VCaP (cell line): ENCODE measurements at regions not wholly inside any gene's neighbourhood (a gene's known extent, or its start where the extent isn't known, plus 50 kb on each side); places are given as distances from the start of the nearest gene placed in this dataset.
"Not testable (repeated sequence)": the region's sequence is repeated elsewhere in the genome, so short reads cannot be mapped to it uniquely, and the experiment has no call there.

ENCODE experiments used
- H3K27ac ChIP-seq: fragments of 450-650 bp; 2 replicates; pipeline ENCODE4 v1.5.1; 2017
- TF ChIP-seq, protein P1 (sequence below): fragments of 450-650 bp; conservative IDR thresholded peaks from 2 replicates; pipeline ENCODE4 v1.5.1; 2017; ENCODE audit warnings: mild to moderate bottlenecking, moderate library complexity

DNA sequence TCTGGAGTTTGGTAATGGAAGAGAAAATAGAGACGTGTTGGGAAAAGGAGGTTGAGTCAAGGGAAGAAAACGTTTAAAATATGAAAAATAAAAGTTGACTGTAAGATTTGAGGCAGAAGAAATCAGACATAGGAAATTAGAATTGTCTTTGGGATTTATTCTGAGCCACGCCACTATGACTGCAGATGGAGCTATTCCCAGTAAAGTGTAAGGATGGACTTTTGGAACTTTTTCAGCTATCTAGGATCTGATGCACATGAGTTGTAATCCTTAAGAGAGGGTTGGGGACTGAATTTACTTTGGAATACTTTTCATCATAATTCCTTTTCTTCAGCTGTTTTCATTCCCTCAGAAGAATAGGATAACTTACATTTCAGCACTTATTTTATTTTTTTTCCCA is 336.7 kb downstream of the FAM170A start:
- H3K27ac ChIP-seq, result no peak overlapping the region
- TF ChIP-seq, protein P1, sequence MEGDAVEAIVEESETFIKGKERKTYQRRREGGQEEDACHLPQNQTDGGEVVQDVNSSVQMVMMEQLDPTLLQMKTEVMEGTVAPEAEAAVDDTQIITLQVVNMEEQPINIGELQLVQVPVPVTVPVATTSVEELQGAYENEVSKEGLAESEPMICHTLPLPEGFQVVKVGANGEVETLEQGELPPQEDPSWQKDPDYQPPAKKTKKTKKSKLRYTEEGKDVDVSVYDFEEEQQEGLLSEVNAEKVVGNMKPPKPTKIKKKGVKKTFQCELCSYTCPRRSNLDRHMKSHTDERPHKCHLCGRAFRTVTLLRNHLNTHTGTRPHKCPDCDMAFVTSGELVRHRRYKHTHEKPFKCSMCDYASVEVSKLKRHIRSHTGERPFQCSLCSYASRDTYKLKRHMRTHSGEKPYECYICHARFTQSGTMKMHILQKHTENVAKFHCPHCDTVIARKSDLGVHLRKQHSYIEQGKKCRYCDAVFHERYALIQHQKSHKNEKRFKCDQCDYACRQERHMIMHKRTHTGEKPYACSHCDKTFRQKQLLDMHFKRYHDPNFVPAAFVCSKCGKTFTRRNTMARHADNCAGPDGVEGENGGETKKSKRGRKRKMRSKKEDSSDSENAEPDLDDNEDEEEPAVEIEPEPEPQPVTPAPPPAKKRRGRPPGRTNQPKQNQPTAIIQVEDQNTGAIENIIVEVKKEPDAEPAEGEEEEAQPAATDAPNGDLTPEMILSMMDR, result no peak; the same call in 1 of the 2 replicates

DNA sequence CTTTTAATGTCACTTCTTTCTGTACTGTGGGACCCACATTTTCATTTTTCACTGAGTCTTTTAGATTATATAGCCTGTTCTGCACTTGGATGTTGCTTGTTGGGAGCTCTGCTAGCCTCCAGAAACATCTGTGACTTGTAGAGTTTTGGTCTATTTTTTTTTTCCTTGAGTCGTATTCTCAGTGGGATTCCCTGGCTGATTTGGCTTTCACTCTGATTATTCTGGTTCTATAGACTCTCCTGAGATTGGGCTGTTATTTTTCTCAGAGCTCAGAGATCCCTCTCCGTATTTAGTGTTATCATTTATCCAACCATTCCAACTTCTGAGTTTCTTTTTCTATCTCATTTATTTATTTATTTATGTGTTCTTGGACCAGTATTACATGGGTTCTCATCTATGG is 339.3 kb downstream of the FAM170A start:
- TF ChIP-seq, protein P1, result no peak
- no peak overlapping the region for H3K27ac ChIP-seq

DNA sequence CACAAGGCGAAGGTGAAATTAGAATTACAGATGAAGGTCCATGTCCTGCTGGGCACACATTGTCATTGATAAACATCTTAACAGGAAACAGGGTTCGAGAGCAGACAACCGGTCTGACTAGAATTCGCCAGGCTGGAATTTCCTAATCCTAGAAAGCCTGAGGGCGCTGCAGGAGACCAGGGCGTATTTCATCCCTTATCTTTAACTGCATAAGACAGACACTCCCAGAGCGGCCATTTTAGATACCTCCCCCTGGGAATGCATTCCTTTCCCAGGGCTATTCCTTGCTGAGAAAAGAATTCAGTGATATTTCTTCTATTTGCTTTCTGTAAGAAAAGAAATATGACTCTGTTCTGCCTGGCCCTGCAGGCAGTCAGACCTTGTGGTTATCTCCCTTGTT is 357.7 kb downstream of the FAM170A start:
- not testable (repeated sequence) for H3K27ac ChIP-seq

DNA sequence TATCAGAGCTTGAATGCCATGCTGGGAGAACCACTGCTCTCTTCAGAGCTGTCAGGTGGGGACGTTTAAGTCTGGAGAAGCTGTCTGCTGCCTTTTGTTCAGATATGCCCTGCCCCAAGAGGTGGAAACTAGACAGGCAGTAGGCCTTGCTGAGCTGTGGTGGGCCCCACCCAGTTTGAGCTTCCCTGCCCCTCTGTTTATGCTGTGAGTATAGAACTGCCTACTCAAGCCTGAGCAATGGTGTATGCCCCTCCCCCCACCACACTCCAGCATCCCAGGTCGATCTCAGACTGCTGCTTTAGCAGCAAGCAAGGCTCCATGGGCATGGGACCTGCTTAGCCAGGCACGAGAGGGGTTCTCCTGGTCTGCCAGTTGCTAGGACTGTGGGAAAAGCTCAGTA is 362.3 kb downstream of the FAM170A start:
- TF ChIP-seq, protein P1, result no peak
- no peak overlapping the region for H3K27ac ChIP-seq

DNA sequence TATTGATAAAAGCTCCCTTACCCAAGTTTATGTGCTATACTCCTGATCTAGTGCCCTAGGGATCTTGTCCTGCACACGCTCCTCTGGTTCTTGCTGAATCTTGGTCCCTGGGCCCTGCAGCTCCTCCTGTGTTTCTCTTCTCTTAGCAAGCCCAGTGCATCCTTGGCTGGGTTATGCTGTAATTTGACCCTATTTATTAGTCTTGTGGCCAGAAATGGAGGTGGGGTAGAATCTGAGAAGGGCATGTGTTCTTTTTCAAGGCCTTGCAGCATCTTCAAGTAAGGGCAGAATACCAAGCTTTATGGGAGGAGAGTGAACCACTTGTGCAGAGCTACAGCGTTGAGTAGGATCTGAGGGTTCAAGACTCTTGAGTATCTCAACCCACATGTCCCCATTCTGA is 366.8 kb downstream of the FAM170A start:
- H3K27ac ChIP-seq, result peak overlapping the region; percentile 7; the same call in 1 of the 2 replicates

DNA sequence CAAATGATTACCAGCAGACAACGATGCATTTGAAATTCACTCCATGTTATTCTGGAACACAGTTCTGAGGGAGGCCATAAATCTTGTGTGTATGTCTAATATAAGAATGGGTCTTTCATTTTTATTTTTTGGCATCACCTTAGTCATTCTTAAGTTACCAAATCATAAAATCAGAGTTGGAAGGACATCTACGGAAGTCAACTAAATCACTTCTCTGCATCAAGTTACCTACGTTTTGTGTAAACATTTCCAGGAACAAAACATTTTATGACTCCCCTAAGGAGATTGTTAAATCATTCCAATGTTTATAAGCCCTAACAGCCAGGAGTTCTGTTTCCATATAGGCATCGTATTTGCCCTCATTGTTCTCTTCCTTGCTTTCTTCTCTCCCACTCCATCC is 378.2 kb downstream of the FAM170A start:
- peak overlapping the region; percentile 88 for H3K27ac ChIP-seq
- TF ChIP-seq, protein P1, result no peak

More for the DNA sequence above, 366.8 kb downstream of the FAM170A start:
- TF ChIP-seq, protein P1, result no peak

DNA sequence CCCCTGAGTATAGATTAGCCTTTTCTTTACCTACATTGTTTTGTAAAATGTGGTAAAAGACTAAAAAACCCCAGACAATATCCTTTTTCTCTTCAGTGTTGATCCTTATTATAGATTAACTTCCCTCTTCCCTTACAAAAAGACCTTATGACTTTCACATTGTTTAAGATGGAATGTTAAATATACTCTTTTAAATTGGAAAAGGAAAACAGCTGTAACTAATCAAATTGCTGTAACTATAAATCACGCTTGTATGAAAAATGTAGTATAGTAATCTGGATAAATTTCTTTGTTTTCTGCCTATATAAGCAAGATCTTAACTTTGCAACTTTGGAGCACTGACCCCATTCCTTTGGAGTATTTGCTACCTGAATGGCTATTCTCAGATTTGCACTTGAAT is 383.1 kb downstream of the FAM170A start:
- no peak overlapping the region for H3K27ac ChIP-seq
- TF ChIP-seq, protein P1, result no peak

DNA sequence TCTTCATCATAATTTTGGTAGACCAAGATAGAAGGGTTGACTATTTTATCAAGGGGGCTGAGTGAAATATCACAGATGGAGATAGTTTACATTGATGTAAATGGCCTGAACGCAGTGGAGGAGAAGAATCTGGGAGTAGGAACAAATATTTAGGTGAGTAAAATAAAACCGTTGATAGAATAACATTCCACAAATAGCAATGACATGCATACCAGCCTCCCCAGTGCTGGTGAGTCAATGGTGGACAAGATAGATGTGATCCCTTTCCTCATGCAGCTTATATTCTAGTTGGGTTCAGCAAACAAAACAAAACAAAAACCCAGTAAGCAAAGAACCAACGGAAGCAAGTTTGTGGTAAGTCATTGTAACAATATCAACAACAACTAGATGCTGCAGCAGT is 385.2 kb downstream of the FAM170A start:
- TF ChIP-seq, protein P1, result no peak
- no peak overlapping the region for H3K27ac ChIP-seq
